ENCODE measurements at regions not wholly inside any gene's neighbourhood (a gene's known extent, or its start where the extent isn't known, plus 50 kb on each side); places are given as distances from the start of the nearest gene placed in this dataset.

- TF ChIP-seq ZNF140 (tag by site-specific recombination; IDR thresholded peaks at IDR 0.05) (no peak), HOXC10 (CRISPR knock-in tag; IDR thresholded peaks at IDR 0.05) (no peak), CTCF (tag by site-specific recombination; IDR thresholded peaks at IDR 0.05) (no peak), ZNF114 (tag by site-specific recombination; IDR thresholded peaks at IDR 0.05) (no peak), ZNF26 (tag by site-specific recombination; IDR thresholded peaks at IDR 0.05) (no peak), ZNF184 (tag by site-specific recombination; IDR thresholded peaks at IDR 0.05) (no peak), ZNF501 (tag by site-specific recombination; IDR thresholded peaks at IDR 0.05) (no peak), ZSCAN5A (tag by site-specific recombination; IDR thresholded peaks at IDR 0.05) (no peak), HIC1 (tag by site-specific recombination; IDR thresholded peaks at IDR 0.05) (no peak), ZNF121 (tag by site-specific recombination; IDR thresholded peaks at IDR 0.05) (no peak), KLF9 (tag by site-specific recombination; IDR thresholded peaks at IDR 0.05; ENCODE audit: low read depth) (no peak), PATZ1 (tag by site-specific recombination; IDR thresholded peaks at IDR 0.05) (no peak), KLF8 (tag by site-specific recombination; IDR thresholded peaks at IDR 0.05) (no peak), ZNF416 (tag by site-specific recombination; IDR thresholded peaks at IDR 0.05) (no peak)
Observed at GRCh38 chr21:38041493-38041892, 125.2 kb upstream of the KCNJ6 start.
